Hematopoietic multipotent progenitor cell (in vitro differentiated cells): ENCODE measurements at regions not wholly inside any gene's neighbourhood (a gene's known extent, or its start where the extent isn't known, plus 50 kb on each side); places are given as distances from the start of the nearest gene placed in this dataset.
"Not testable (repeated sequence)": the region's sequence is repeated elsewhere in the genome, so short reads cannot be mapped to it uniquely, and the experiment has no call there.

Source experiments
- DNase-seq, 3 donors: peaks; one replicate each; pipeline ENCODE4 v3.0.0-alpha.2; 2011 to 2015; ENCODE audit warnings: low read depth in 2 of 3, low spot score in 2 of 3

- not testable (repeated sequence) for DNase-seq
These were observed 1643.7 kb downstream of the SPATA31A7 start for GRCh38 chr9:62833323-62834200.

- peak in 1 of 3 donors; percentile 21 for DNase-seq
These were observed 1647.5 kb downstream of the SPATA31A7 start for GRCh38 chr9:62837254-62837911.

- DNase-seq, result peak; percentile 67 to 90 (median 88)
These were observed 1648.3 kb downstream of the SPATA31A7 start for GRCh38 chr9:62838024-62838718.

- DNase-seq, result not testable (repeated sequence)
These were observed 1649.3 kb downstream of the SPATA31A7 start for GRCh38 chr9:62839168-62839567.

- not testable (repeated sequence) for DNase-seq
These were observed 1653.3 kb downstream of the SPATA31A7 start for GRCh38 chr9:62843145-62843544.

GRCh38 chr9:62843706-62844290 lies 1654.0 kb downstream of the SPATA31A7 start:
- DNase-seq, result not testable (repeated sequence)

- not testable (repeated sequence) for DNase-seq
These were observed 1654.9 kb downstream of the SPATA31A7 start for GRCh38 chr9:62844681-62845185.

- not testable (repeated sequence) for DNase-seq
These were observed 1658.4 kb downstream of the SPATA31A7 start for GRCh38 chr9:62848258-62848657.

GRCh38 chr9:62849991-62850390 lies 1660.2 kb downstream of the SPATA31A7 start:
- not testable (repeated sequence) for DNase-seq

GRCh38 chr9:62857280-62857679 lies 1667.4 kb downstream of the SPATA31A7 start:
- not testable (repeated sequence) for DNase-seq

GRCh38 chr9:62858240-62858639 lies 1668.4 kb downstream of the SPATA31A7 start:
- not testable (repeated sequence) for DNase-seq

- not testable (repeated sequence) for DNase-seq
These were observed 1671.4 kb downstream of the SPATA31A7 start for GRCh38 chr9:62860939-62861860.

- not testable (repeated sequence) for DNase-seq
These were observed 1672.3 kb downstream of the SPATA31A7 start for GRCh38 chr9:62862180-62862579.

GRCh38 chr9:62863319-62863718 lies 1673.5 kb downstream of the SPATA31A7 start:
- not testable (repeated sequence) for DNase-seq

GRCh38 chr9:62863867-62864266 lies 1674.0 kb downstream of the SPATA31A7 start:
- not testable (repeated sequence) for DNase-seq

GRCh38 chr9:62864481-62865469 lies 1674.9 kb downstream of the SPATA31A7 start:
- DNase-seq, result peak in 2 of 3 donors; percentile 33 to 52

- DNase-seq, result not testable (repeated sequence)
These were observed 1679.2 kb downstream of the SPATA31A7 start for GRCh38 chr9:62869061-62869460.

GRCh38 chr9:62871765-62872164 lies 1681.9 kb downstream of the SPATA31A7 start:
- DNase-seq, result not testable (repeated sequence)
